HG02571 (cell line): ENCODE measurements at regions not wholly inside any gene's neighbourhood (a gene's known extent, or its start where the extent isn't known, plus 50 kb on each side); places are given as distances from the start of the nearest gene placed in this dataset.
A peak's percentile ranks its signal among the peaks of the same experiment; 100 is the strongest.

Experiments
- ATAC-seq: cut with Tn5 transposase; IDR thresholded peaks from one replicate; pipeline ENCODE4 v1.9.1; 2021; ENCODE audit warnings: mild to moderate bottlenecking, moderate library complexity; ENCODE audit not compliant: unreplicated experiment

DNA sequence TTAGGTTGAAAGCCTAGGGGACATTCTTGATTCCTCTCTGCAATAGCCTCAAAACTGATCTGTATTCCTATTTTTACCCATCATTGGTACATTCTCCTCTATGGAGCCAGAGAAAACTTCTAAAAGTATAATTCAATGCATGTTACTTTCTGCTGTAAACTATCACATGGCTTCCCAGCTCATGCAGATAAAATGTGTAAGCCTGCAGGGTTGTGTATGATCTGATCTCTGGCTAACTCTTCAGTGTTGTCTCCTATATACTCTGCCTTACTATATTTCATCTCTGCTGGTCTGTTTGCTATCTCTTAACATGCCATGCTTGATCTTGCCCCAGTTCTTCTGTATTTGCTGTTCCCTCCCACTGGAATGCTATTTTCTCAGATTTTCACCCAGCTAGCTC, 323.3 kb upstream of the RSPO3 start:
- ATAC-seq = no peak

DNA sequence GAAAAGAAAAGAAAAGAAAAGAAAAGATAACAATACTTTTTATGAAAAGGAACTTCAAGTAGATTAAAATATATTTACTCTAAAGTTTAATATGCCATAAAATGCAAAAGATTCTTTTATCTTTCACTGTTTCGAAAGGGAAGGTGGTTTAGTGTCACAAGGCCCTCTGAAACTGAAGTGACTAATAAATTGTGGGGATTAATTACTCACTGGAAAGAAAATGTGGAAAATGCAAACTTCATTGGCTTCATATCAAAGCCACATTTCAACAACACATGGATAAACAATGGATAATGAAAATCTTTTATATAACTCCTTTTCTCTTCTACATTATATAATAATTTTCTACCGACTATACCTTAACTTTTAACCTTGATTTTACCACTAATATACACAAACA, 320.5 kb upstream of the RSPO3 start:
- no peak for ATAC-seq

DNA sequence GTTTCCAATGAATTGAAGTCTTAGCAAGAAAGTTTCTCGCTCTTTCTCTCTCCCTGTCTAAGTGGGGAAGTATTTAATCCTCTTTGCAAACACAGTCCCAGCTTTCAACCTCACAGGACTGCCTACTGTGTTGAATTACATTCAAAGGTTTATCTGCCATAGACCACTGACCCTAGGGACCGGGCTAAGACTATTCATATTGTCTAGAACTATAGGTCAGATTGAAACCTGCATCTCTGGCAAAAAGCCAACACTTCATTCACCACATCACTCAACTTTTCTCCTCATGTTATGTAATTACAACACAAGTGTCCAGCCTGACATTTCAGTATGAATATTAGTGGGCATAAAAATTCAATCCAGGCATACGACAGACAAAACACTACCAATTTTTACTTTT, 314.7 kb upstream of the RSPO3 start:
- peak; percentile 30 for ATAC-seq

DNA sequence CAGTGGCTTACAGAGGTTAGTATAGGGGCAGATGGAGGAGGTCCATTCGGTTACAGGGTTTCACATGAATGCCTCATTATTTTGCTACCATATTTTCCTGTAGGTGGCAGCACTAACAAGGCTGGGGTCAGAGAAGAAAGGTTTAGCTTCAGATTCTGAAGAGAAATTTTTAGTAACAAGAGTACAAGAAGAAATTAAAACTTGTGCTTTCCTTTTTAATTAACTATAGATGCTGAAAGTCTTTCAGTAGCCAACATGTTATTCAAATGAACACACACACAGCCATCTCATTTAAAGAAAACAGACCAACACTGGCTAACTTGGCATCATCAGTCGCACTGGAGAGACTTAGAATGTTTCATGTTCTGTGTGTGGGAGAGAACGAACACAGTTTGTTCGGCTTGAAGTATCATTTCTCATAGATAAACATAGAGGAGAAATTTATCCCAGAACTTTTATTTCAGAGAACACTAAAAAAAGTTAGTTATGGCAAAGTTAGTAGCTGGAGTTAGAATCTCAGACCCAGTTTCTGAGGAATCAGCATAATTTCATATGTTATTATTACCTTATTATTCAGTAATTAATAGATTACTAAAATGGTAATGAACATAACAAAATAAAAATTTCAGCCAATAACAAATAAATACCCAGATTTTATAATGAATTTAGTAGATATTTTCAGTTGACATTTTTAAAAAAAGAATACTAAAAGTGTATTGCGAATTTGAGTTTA, 314.0 kb upstream of the RSPO3 start:
- peak; percentile 78 for ATAC-seq

DNA sequence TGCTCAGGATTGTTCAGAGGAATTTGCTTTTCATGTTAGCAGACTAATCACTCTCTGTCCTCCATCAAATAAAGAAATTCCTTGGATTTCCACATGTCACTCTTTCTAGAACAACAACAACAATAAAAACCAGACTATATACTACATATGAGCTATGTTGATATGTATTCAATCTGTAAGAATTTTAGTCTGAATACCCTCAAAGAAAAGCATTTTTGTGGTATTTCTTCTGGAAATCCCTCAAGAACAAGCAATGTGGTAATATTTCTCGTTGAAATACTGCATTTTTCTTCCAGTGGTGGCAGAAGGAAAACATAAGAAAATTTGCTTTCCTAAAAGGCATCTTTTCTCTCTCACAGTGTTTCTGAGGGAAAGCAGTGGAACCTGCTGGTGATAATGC, 312.6 kb upstream of the RSPO3 start:
- no peak for ATAC-seq

DNA sequence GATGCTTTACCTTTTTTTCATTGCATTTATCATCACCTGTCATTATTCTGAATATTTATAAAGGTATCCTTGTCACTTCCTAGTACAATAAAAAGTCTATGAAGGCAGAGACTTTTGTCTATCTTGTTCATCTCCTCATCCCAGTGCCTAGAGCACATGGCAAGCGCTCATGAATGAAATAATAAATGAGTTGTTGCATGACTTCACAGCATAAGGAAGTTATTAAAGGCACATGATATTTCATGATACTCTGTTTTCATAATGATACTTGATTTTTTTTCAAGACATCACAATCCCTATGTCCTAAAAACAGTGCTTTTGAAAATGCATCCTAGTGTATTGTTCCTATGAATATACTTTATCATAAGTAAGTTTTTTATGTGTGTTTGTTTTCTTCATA, 310.6 kb upstream of the RSPO3 start:
- no peak for ATAC-seq

DNA sequence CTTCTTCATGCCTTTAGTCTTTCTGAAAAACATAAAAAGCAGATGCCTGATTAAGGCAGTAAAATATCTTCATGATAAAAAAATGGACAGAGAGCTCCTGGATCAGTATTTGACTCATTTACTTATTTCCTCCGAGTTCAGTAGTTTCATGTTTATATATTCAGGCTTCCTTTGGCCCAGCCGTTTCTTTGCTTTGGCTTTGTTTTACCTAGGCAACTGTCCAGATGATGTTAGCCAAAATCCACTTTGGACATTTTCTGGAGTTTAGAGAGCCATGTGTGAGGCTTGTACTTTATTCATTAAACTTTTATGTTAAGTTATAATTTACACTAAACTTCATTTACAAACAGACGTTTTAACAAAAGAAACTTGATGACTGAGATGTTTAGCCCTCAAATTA, 307.1 kb upstream of the RSPO3 start:
- no peak for ATAC-seq

DNA sequence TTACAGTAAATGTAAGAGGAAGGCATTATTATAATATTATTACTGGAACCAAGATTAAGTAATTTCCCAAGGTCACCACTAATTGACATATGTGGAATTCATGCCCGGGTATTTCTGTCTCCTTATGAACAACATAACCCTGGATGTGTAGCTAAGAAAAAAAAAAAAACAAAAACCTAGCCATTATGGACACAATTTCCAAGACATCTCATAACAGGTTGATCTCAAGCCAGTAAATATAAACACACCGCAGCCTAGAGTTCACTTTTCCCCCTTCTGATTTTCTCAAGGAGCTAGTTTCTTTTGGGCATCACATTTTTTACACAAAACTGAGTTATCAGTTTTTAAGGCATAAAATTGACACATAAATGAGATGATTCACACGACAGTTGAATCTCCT, 306.5 kb upstream of the RSPO3 start:
- no peak for ATAC-seq

DNA sequence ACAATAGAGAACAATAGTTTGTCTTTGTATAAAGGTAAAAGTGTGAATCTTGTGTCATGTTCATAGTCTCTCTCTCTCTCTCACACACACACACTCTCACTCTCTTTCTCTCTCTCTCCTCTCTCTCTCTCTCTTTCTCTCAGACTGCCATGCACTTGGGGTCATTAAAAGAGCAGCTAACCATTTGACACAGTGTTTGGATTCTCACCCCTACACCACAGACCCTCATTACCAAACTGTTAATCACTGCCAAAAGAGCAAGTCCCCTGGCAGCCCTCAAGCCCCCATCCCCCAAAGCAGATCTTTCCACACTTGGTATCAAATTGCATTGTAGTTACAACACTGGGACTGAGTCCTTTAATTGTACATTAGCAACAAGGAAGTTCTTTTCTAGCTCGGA, 305.8 kb upstream of the RSPO3 start:
- no peak for ATAC-seq

DNA sequence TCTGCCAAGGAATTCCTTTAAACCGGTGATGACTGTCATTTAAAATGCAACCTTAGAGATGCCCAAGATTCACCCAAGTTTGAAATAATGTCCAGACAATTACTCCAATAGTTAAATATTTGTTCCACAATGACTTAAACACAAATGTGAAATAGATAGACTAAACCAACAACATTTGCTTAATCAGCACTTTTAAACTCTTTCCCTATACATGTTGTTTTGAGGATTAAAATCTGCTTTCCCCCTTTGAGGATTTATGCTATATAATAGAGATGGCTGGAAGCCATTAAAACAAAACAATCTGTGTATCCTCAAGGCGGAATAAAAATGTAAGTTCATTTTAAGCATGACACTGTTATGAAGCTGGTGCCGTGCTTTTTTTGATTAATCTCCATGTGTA, 297.8 kb upstream of the RSPO3 start:
- ATAC-seq = no peak

DNA sequence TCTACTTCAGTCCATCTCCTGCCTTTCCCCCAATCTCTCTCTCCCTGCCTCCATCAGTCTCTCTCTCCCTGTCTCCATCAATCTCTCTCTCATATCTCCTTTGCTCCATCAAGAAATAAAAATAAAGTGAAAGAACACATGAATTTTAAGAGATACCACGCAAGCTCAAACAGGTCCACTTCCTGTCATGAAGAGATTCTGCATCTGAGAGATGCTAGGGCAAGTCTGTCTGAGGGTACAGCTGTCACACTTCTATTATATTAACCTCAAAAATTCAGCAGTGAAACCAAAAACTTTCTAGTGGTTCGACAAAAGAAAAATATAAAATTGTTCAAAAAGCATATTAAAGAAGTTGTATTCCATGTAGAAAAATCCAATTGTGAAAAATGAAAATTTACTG, 296.8 kb upstream of the RSPO3 start:
- ATAC-seq = no peak

DNA sequence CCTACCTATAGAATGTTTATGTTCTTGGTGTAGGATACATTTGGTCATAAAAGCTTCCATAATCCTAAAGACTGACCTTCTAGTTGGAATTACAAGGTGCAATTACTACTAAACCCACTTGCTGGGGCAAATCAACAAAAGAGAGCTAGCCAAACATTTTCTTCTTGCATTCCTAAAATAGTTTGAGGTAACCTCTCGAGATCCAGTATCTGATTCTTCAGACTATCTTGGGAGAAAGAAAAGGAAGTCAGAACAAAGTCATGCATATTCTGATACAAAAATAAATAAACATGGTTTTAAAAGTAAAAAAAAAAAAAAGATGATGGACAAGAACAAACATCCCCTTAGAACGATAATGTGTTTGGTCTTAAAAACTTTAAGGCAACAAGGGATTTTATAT, 294.2 kb upstream of the RSPO3 start:
- no peak for ATAC-seq

DNA sequence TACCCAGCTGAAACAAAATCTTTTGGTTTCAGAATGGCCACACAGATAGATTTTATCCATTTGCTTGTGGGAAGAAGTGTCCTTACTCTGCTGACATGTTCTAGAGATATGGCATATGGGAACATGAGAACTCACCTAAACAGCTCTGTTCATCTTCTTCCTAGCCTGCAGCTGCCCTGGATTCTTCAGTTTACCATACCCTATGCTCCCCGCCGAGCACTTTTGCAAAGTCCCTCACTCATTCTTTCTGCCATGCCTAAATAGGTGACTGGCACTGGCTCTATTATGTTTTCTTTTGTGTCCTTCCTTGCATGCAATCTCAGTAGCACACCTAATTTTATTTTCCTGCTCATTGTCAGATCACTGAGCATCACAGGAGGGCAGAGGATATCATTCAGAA, 293.7 kb upstream of the RSPO3 start:
- ATAC-seq = no peak

DNA sequence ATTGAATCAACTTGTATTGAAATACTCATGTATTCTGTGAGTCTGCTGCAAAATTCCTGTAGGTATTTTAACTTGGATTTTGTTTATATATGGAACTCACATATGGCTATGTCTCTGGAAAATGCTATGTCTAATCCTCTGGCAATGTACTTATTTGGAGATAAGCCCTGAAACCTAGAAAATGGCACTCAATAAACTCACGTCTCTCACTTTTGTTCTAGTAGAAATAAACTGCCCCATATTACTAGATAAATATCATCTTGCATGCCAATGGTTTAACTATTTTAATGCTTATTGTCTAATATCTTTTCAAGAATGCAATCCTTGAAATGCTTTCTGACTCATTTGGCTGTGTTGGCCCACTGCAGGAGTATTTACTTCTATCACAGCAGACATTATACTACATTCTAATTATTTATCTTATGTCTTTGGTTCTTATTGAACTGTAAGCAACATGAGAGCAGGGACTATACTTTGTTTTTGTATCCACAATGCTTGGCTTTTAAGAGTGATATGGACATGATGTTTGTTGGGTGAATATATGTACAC, 292.2 kb upstream of the RSPO3 start:
- no peak for ATAC-seq

DNA sequence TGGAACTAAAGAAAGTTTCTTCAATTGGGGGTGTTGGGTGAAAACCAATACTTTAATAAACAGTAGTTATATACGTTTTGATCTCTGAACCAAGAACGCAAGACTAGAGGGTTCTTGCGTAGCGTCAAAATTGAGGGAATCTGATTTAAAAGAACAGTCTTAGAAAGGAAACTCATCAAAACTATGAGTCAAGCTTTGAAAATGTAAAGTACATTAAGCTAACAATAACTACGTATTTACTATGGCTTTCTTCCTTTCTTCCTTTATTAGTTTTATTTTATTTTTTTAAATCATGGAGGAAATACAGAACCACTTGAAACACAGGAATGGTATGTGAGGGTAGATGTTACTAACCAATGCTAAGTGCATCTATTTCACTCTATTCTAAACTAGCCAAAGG, 287.0 kb upstream of the RSPO3 start:
- ATAC-seq = no peak

DNA sequence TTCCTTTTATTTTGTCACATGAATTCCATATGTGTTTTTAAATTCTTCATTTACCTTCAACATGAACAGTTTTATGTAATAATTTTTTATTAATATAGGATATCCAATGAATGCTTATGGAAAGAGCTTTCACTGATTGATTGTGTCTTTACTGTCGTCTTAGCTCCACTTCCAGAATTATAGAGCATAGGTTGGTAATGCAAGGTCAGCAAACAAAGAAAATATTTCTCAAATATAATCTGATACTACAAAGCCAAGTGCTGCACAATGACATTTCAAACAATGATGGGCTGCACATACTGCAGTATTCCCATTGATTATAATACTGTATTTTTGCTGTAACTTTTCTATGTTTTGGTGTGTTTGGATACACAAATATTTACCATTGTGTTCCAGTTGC, 275.7 kb upstream of the RSPO3 start:
- no peak for ATAC-seq

DNA sequence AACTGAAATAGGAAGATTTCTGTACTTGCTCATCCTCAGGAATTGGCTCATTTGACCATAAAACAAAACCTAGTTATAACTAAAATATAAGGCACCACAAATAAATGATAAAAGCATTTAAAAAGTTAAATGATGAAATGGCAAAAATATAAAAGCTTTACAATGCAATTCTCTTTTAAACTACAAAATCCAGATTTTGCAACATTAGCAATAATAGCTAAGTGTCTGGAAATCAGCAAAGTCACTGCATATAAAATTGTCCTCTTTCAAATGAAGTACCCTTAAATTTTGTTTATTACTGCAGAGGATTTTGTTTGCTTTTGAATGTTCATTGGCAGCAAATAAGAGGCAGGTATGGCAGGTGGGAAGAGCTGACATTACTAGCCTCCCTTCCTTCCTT, 270.4 kb upstream of the RSPO3 start:
- ATAC-seq = no peak

DNA sequence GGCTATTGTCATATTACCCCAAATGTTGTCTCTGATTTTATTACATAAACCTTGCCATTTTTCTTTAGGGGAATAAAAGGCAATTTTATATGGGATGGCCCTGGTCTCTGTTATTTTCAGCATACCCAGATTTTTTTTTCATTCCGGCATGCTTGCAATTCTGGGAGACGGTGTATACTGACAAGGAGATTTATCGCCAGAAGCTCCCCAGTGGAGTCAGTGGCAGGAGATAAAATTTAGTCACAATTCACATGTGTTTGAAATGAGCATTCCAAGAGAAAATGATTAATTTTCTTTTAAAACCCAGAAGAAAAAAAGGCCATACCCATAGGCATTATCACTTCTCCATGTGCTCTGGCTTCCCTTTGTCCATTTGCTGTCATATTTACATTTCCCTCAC, 250.8 kb upstream of the RSPO3 start:
- no peak for ATAC-seq

DNA sequence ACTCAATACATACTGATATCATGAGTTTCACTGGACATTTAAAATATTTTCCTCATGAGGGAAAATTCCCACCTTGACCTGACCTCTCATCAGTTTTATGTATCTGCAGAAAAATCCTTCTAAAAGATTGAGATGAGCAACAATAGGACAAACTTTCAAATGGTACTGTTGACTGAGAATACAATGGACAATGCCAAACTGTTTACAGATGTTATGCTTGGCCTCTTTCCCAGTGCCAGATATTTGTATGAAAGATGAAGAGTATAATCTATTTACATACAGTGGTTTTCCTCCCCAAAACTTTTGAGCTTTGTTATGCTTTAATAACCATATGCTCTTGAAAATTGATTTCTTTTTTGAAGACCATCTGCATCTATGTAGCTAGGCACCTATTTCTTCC, 245.1 kb upstream of the RSPO3 start:
- no peak for ATAC-seq

DNA sequence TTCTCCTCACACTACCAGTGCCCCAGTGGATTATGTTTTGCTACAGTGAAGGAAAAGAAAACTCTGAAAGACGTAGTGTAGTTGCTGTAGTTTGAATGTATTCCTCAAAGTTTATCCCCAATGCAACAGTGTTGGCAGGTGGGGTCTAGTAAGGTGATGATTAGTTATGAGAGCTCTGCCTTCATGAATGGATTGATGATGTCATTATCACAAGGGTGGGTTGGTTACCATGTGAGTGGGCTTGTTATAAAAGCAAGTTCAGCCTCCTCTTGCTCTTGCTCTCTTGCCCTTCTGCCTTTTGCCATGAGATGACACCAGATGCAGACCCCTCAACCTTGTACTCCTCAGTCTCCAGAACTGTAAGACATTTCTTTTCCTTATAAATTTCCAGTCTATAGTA, 244.7 kb upstream of the RSPO3 start:
- ATAC-seq = no peak

DNA sequence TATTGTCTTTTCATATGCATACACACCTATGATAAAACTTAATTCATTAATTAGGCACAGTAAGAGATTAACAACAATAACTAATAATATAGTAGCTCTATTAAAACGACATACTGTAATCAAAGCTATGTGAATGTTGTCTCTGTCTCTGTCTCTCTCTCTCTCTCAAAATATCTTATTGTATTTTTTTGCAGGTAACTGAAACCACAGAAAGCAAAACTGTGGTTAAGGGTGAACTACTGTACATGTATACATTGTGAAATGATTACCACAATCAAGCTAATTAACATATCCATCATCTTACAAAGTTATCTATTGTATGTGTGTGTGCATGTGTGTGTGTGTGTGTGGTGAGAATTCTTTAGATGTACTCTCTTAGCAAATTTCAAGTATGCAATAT, 242.0 kb upstream of the RSPO3 start:
- ATAC-seq = no peak

DNA sequence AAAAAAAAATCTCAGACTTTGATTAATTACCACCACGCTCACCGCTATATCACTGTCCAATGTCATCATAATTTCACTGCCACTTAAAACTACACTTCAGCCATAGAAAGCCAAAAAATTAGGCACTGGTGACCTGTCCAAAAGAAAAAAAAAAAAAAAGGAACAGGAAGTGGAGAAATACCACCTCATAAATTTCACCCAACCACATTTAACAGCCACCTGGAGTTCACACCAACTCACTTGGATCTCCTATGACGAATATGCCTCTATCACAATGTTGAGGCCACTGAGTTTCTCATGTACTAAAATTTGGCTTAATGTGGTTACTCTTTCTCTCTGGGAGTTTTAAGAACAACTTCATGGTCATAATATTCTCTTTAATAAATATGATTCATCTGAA, 237.5 kb upstream of the RSPO3 start:
- ATAC-seq = no peak

DNA sequence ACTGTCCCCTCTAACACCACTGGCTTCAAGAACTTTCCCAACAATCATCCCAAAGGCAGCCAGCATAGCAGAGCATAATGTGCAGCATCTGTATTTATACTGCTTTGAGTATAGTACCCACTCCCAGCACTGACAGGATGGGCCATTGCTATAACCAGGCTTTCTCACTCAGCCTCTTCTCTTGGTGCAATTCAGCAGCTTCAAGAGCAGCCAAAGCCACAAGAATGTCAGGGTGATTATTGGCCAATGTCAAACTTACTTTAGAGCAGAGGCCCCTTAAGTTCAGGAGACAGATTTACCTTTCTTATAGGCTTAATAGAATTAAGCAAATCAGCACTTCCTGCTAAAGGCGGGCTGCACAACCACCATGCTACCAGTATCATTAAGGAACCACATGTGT, 232.4 kb upstream of the RSPO3 start:
- ATAC-seq = no peak
